ENCODE measurements at regions not wholly inside any gene's neighbourhood (a gene's known extent, or its start where the extent isn't known, plus 50 kb on each side); places are given as distances from the start of the nearest gene placed in this dataset.

- no peak for TF ChIP-seq POLR2AphosphoS5 (IDR thresholded peaks at IDR 0.05)
- no peak for TF ChIP-seq POLR2A (IDR thresholded peaks at IDR 0.05)
- no peak for TF ChIP-seq CTCF (IDR thresholded peaks at IDR 0.05)
Measured at GRCh38 chr5:89120719-89121118, 237.7 kb upstream of the MEF2C start.
